ENCODE measurements at regions not wholly inside any gene's neighbourhood (a gene's known extent, or its start where the extent isn't known, plus 50 kb on each side); places are given as distances from the start of the nearest gene placed in this dataset.

DNA sequence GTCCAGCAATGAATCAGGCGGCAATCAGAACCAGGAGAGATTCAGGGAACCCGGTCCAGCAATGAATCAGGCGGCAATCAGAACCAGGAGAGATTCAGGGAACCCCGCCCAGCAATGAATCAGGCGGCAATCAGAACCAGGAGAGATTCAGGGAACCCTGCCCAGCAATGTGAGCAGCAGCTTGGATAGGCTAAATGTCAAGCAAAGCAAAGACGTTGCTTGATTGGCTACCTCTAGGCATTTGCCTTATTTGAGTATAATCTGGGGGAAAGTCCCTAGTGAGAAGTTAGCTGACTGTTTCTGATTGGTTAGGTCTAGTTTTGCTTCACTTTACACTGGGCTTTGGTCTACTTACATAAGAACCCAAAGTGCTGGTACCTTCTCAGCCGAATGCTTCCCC is 1212.2 kb upstream of the TENM3 start:
- H3K9me2 ChIP-seq (replicated peaks; ENCODE audit: insufficient read depth, low read length), result no peaks in the 10 kb centered on the region
- H4K20me1 ChIP-seq (ENCODE audit: insufficient read depth, low read depth, low read length), result no peaks in the 10 kb centered on the region
- H3K9me3 ChIP-seq (ENCODE audit: low read length), result no peaks in the 10 kb centered on the region
- H3K27ac ChIP-seq (ENCODE audit: low read length), result no peak overlapping the region
- H3K4me2 ChIP-seq (ENCODE audit: low read depth, low read length, poor library complexity, severe bottlenecking), result no peak overlapping the region
- no peaks in the 10 kb centered on the region for H3K27me3 ChIP-seq (ENCODE audit: low read length)
- H2AFZ ChIP-seq (ENCODE audit: low read length), result no peak overlapping the region
- H3K36me3 ChIP-seq (ENCODE audit: insufficient read depth, low read length), result no peaks in the 10 kb centered on the region
- no peaks in the 10 kb centered on the region for H3K79me2 ChIP-seq (ENCODE audit: low read length)
- no peaks in the 10 kb centered on the region for H3K4me1 ChIP-seq (ENCODE audit: low read length)
- no peak for DNase-seq
- H3K4me3 ChIP-seq (ENCODE audit: low read length), result no peak overlapping the region
- H3K9ac ChIP-seq (ENCODE audit: low read length), result no peak overlapping the region

DNA sequence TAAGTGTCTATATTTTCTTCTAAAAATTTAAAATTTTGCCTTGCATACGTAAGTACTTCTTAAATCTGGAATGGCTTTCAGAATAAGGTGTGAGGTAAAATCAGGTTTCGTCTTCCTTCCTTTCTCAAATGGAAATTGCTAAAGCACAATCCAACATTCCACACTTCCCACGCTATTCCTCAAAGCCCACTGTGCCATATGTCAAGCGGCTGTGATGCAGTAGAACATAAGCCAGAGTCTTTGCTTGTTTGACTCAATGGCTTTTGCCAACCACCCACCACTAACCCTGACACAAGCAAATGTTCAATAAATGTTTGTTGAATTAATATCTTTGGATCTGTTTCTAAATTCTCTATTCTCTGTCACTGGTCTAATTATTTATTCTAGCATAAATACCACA is 1199.7 kb upstream of the TENM3 start:
- H3K4me1 ChIP-seq (ENCODE audit: low read length), result no peaks in the 10 kb centered on the region
- no peak overlapping the region for H3K4me3 ChIP-seq (ENCODE audit: low read length)
- no peak overlapping the region for H3K27ac ChIP-seq (ENCODE audit: low read length)
- no peak for DNase-seq
- H3K9ac ChIP-seq (ENCODE audit: low read length), result no peak overlapping the region
- H3K79me2 ChIP-seq (ENCODE audit: low read length), result no peaks in the 10 kb centered on the region
- no peaks in the 10 kb centered on the region for H3K9me3 ChIP-seq (ENCODE audit: low read length)
- H3K36me3 ChIP-seq (ENCODE audit: insufficient read depth, low read length), result no peaks in the 10 kb centered on the region
- no peak overlapping the region for H2AFZ ChIP-seq (ENCODE audit: low read length)
- H3K9me2 ChIP-seq (replicated peaks; ENCODE audit: insufficient read depth, low read length), result no peaks in the 10 kb centered on the region
- H3K27me3 ChIP-seq (ENCODE audit: low read length), result no peaks in the 10 kb centered on the region
- H3K4me2 ChIP-seq (ENCODE audit: low read depth, low read length, poor library complexity, severe bottlenecking), result no peak overlapping the region
- H4K20me1 ChIP-seq (ENCODE audit: insufficient read depth, low read depth, low read length), result no peaks in the 10 kb centered on the region

DNA sequence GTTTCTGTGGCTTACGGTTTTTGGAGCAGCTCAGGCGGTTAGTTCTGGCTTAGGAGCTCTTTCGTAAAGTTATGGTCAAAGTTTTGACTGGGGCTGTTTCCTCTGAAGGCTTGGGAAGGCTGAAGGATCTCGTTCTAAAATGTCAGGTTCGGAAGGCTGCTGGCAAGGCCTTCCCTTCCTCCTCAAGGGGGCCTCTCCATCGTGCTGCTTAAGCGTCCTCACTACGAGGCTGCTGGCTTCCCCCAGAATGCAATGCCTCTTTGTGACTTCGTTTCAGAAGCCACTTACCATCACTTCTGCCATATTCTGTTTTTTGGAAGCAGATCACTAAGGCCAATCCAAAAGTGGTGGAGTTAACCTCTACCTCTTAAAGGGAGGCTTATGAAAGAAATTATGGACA is 1196.4 kb upstream of the TENM3 start:
- Histone ChIP-seq H2AFZ (ENCODE audit: low read length) (no peak overlapping the region), H3K36me3 (ENCODE audit: insufficient read depth, low read length) (no peaks in the 10 kb centered on the region), H3K9me3 (ENCODE audit: low read length) (no peaks in the 10 kb centered on the region), H3K9me2 (replicated peaks; ENCODE audit: insufficient read depth, low read length) (no peaks in the 10 kb centered on the region), H3K27ac (ENCODE audit: low read length) (no peak overlapping the region), H3K4me3 (ENCODE audit: low read length) (no peak overlapping the region), H3K4me1 (ENCODE audit: low read length) (no peaks in the 10 kb centered on the region), H3K79me2 (ENCODE audit: low read length) (no peaks in the 10 kb centered on the region), H4K20me1 (ENCODE audit: insufficient read depth, low read depth, low read length) (no peaks in the 10 kb centered on the region), H3K27me3 (ENCODE audit: low read length) (no peaks in the 10 kb centered on the region), H3K4me2 (ENCODE audit: low read depth, low read length, poor library complexity, severe bottlenecking) (no peak overlapping the region), H3K9ac (ENCODE audit: low read length) (no peak overlapping the region)
- no peak for DNase-seq

DNA sequence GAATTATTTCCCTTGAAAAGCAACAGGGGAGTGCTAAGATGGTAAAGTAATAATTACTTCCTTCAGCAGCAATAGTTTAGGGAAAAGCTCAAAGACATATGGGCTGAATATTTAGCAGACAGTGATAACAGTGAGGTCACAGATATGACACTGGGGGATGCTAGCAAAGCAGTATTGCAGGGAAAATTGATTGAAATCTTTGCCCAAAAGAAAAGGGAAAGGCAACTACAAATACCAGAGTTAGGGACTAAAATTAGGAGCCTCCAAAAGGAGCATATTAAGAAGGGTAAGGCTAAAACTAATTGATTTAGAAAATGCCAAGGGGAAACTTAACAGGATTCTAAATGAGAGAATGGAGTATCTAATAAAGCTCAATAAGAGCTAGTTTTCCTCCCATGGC is 1191.3 kb upstream of the TENM3 start:
- Histone ChIP-seq H3K27ac (ENCODE audit: low read length) (no peak overlapping the region), H3K4me2 (ENCODE audit: low read depth, low read length, poor library complexity, severe bottlenecking) (no peak overlapping the region), H3K4me1 (ENCODE audit: low read length) (no peaks in the 10 kb centered on the region), H3K27me3 (ENCODE audit: low read length) (no peaks in the 10 kb centered on the region), H3K4me3 (ENCODE audit: low read length) (no peak overlapping the region), H3K9ac (ENCODE audit: low read length) (no peak overlapping the region), H4K20me1 (ENCODE audit: insufficient read depth, low read depth, low read length) (no peaks in the 10 kb centered on the region), H3K36me3 (ENCODE audit: insufficient read depth, low read length) (no peaks in the 10 kb centered on the region), H3K9me3 (ENCODE audit: low read length) (no peaks in the 10 kb centered on the region), H2AFZ (ENCODE audit: low read length) (no peak overlapping the region), H3K9me2 (replicated peaks; ENCODE audit: insufficient read depth, low read length) (no peaks in the 10 kb centered on the region), H3K79me2 (ENCODE audit: low read length) (no peaks in the 10 kb centered on the region)
- no peak for DNase-seq

DNA sequence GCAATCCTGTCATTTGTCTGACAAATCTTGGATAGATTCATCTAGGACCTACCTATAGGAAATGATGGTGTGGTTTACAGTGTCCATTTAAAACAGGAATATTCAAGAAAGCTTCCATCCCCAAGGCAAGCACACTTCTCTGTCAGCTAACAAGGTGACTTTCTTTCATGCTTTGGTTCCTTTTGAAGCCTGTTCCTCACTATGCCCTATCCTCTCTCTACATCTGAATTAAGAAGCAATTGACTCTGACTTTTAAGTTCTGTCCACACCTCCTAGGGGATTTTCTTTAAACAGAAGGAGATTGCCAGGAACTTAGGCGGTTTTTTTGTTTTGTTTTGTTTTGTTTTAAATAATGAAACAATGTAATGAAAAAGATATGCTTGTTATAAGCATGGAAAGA is 1181.4 kb upstream of the TENM3 start:
- no peaks in the 10 kb centered on the region for H3K9me3 ChIP-seq (ENCODE audit: low read length)
- H3K79me2 ChIP-seq (ENCODE audit: low read length), result no peaks in the 10 kb centered on the region
- H2AFZ ChIP-seq (ENCODE audit: low read length), result no peak overlapping the region
- no peaks in the 10 kb centered on the region for H3K27me3 ChIP-seq (ENCODE audit: low read length)
- H3K9me2 ChIP-seq (replicated peaks; ENCODE audit: insufficient read depth, low read length), result no peaks in the 10 kb centered on the region
- no peak for DNase-seq
- no peak overlapping the region for H3K4me2 ChIP-seq (ENCODE audit: low read depth, low read length, poor library complexity, severe bottlenecking)
- H3K4me1 ChIP-seq (ENCODE audit: low read length), result no peaks in the 10 kb centered on the region
- H3K4me3 ChIP-seq (ENCODE audit: low read length), result no peak overlapping the region
- H3K36me3 ChIP-seq (ENCODE audit: insufficient read depth, low read length), result no peaks in the 10 kb centered on the region
- no peaks in the 10 kb centered on the region for H4K20me1 ChIP-seq (ENCODE audit: insufficient read depth, low read depth, low read length)
- H3K27ac ChIP-seq (ENCODE audit: low read length), result no peak overlapping the region
- H3K9ac ChIP-seq (ENCODE audit: low read length), result no peak overlapping the region

DNA sequence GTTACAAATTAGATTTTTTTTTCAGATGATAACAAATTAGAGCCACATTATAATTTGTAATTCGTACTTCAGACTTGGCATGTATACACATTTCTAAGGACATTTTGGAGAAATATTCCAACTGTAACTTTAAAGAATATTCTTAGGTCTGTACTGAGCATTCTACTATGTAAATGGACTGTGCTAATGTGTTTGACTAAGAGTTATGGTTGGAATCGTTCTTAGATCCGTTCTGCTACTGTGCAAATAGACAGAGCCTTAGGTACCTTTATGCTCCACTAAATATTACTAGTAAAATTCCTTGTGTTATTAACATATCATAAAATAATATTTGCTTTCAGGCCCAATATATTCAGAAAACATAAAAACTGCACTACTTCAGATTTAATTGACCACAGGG is 1180.0 kb upstream of the TENM3 start:
- no peak overlapping the region for H3K4me2 ChIP-seq (ENCODE audit: low read depth, low read length, poor library complexity, severe bottlenecking)
- H3K4me3 ChIP-seq (ENCODE audit: low read length), result no peak overlapping the region
- H3K9me3 ChIP-seq (ENCODE audit: low read length), result no peaks in the 10 kb centered on the region
- H4K20me1 ChIP-seq (ENCODE audit: insufficient read depth, low read depth, low read length), result no peaks in the 10 kb centered on the region
- H3K79me2 ChIP-seq (ENCODE audit: low read length), result no peaks in the 10 kb centered on the region
- no peaks in the 10 kb centered on the region for H3K36me3 ChIP-seq (ENCODE audit: insufficient read depth, low read length)
- no peak overlapping the region for H2AFZ ChIP-seq (ENCODE audit: low read length)
- no peaks in the 10 kb centered on the region for H3K27me3 ChIP-seq (ENCODE audit: low read length)
- no peak overlapping the region for H3K9ac ChIP-seq (ENCODE audit: low read length)
- H3K27ac ChIP-seq (ENCODE audit: low read length), result no peak overlapping the region
- DNase-seq, result no peak
- no peaks in the 10 kb centered on the region for H3K9me2 ChIP-seq (replicated peaks; ENCODE audit: insufficient read depth, low read length)
- no peaks in the 10 kb centered on the region for H3K4me1 ChIP-seq (ENCODE audit: low read length)

DNA sequence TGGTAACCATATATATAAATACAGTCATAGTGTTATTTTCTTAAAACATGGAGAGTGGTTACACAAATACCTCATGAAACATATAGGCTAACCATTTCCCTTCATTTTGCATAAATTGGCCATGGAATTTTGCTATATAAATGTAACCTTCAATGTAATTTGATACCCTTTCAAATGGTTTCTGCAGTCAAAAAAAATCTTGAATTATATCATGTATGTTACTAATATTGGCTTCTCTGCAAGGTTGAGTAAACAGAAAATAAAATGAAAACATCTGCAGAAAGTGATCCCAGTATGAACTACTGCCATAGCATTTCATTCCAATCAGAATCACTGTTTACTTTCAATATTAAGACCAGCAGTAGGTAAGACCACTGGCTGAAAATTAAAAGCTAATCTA is 1165.9 kb upstream of the TENM3 start:
- Histone ChIP-seq H3K27me3 (ENCODE audit: low read length) (no peaks in the 10 kb centered on the region), H3K36me3 (ENCODE audit: insufficient read depth, low read length) (no peaks in the 10 kb centered on the region), H2AFZ (ENCODE audit: low read length) (no peak overlapping the region), H3K27ac (ENCODE audit: low read length) (no peak overlapping the region), H3K4me1 (ENCODE audit: low read length) (no peaks in the 10 kb centered on the region), H3K4me2 (ENCODE audit: low read depth, low read length, poor library complexity, severe bottlenecking) (no peak overlapping the region), H4K20me1 (ENCODE audit: insufficient read depth, low read depth, low read length) (no peaks in the 10 kb centered on the region), H3K79me2 (ENCODE audit: low read length) (no peaks in the 10 kb centered on the region), H3K9me2 (replicated peaks; ENCODE audit: insufficient read depth, low read length) (no peaks in the 10 kb centered on the region), H3K4me3 (ENCODE audit: low read length) (no peak overlapping the region), H3K9me3 (ENCODE audit: low read length) (no peaks in the 10 kb centered on the region; the same call in 1 of the 2 replicates), H3K9ac (ENCODE audit: low read length) (no peak overlapping the region)
- DNase-seq, result no peak

DNA sequence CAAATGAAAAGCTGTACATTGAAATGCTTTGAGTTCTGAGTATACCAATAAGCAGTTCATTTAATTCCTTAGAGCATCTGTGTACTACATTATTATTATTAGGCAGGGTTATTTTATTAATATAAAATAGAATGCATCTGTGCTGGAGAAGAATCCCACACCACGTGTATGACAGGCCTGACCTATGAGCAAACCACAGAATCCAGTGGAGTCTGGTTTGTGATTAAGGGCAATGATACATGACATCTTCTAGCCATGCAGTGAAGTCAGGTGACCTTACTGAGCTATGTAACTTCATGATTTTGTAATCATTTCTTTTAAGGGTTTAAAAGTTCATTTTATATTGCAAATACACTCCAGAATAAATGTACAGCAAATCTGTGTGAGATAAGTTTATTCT is 1165.0 kb upstream of the TENM3 start:
- no peak overlapping the region for H3K9ac ChIP-seq (ENCODE audit: low read length)
- no peak overlapping the region for H3K27ac ChIP-seq (ENCODE audit: low read length)
- no peak overlapping the region for H2AFZ ChIP-seq (ENCODE audit: low read length)
- no peaks in the 10 kb centered on the region for H3K9me2 ChIP-seq (replicated peaks; ENCODE audit: insufficient read depth, low read length)
- no peaks in the 10 kb centered on the region; the same call in 1 of the 2 replicates for H3K9me3 ChIP-seq (ENCODE audit: low read length)
- H3K27me3 ChIP-seq (ENCODE audit: low read length), result no peaks in the 10 kb centered on the region
- no peak for DNase-seq
- H3K4me2 ChIP-seq (ENCODE audit: low read depth, low read length, poor library complexity, severe bottlenecking), result no peak overlapping the region
- H3K4me3 ChIP-seq (ENCODE audit: low read length), result no peak overlapping the region
- H3K4me1 ChIP-seq (ENCODE audit: low read length), result no peaks in the 10 kb centered on the region
- no peaks in the 10 kb centered on the region for H3K36me3 ChIP-seq (ENCODE audit: insufficient read depth, low read length)
- H3K79me2 ChIP-seq (ENCODE audit: low read length), result no peaks in the 10 kb centered on the region
- H4K20me1 ChIP-seq (ENCODE audit: insufficient read depth, low read depth, low read length), result no peaks in the 10 kb centered on the region

DNA sequence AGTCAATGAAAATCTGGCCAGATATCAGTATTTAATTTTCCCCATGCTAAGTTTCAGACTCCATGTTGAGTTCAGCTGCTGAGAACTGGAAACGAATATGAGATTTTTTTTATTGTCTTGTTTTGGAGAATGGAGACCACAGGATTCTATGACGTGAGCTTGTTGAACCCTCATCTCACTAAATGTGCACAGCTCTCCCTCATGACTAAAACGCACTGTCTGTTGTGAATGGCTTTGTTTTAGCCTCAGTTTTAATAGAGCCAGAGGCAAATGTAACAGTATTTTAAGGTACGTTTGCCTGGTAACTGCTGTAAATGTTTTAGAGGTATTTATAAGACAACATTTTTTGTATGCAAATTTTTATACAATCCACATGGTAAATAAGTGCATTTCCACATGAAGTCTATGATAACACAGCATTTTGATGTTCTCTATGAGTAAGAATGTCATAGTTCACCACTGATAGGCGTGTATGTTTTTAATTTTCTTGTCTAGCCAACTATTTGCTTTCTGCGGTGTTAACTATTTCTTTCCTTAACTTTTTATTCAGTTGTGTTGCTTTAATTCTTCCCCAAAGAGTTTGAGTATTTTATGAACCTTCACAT is 1159.3 kb upstream of the TENM3 start:
- DNase-seq, result no peak
- no peaks in the 10 kb centered on the region for H3K27me3 ChIP-seq (ENCODE audit: low read length)

More for the DNA sequence above, 1159.3 kb upstream of the TENM3 start:
- H3K4me2 ChIP-seq (ENCODE audit: low read depth, low read length, poor library complexity, severe bottlenecking), result no peak overlapping the region
- no peaks in the 10 kb centered on the region for H3K4me1 ChIP-seq (ENCODE audit: low read length)
- H4K20me1 ChIP-seq (ENCODE audit: insufficient read depth, low read depth, low read length), result no peaks in the 10 kb centered on the region
- no peaks in the 10 kb centered on the region for H3K9me2 ChIP-seq (replicated peaks; ENCODE audit: insufficient read depth, low read length)
- H3K79me2 ChIP-seq (ENCODE audit: low read length), result no peaks in the 10 kb centered on the region
- no peak overlapping the region for H3K27ac ChIP-seq (ENCODE audit: low read length)
- H3K9me3 ChIP-seq (ENCODE audit: low read length), result no peaks in the 10 kb centered on the region
- H2AFZ ChIP-seq (ENCODE audit: low read length), result no peak overlapping the region
- no peaks in the 10 kb centered on the region for H3K36me3 ChIP-seq (ENCODE audit: insufficient read depth, low read length)
- H3K9ac ChIP-seq (ENCODE audit: low read length), result no peak overlapping the region
- no peak overlapping the region for H3K4me3 ChIP-seq (ENCODE audit: low read length)
